AG04449 (cell line): ENCODE measurements at regions not wholly inside any gene's neighbourhood (a gene's known extent, or its start where the extent isn't known, plus 50 kb on each side); places are given as distances from the start of the nearest gene placed in this dataset.

Experiments used
- CTCF ChIA-PET: fragments of 350-600 bp; formaldehyde crosslinking; extraction: SDS; loops from one replicate; lab custom pipeline; 2021; ENCODE audit warnings: antibody characterized with exemption; lab: Yijun Ruan, JAX
- POLR2A ChIA-PET: fragments of 400-600, 350-600 bp; formaldehyde crosslinking; extraction: SDS; loops from one replicate; lab custom pipeline; 2020; ENCODE audit warnings: antibody characterized with exemption, inconsistent platforms; lab: Yijun Ruan, JAX
- DNase-seq: peaks from one replicate; pipeline ENCODE4 v3.0.0-alpha.2; 2010; ENCODE audit warnings: low read depth, low spot score
- H3K4me3 ChIP-seq: 2 replicates; pipeline ENCODE4 v1.5.1; 2011; ENCODE audit warnings: low read depth, mild to moderate bottlenecking, control low read depth, low read length
- TF ChIP-seq, protein P1 (sequence below): IDR thresholded peaks from one replicate; pipeline ENCODE4 v1.5.1; 2011; ENCODE audit warnings: mild to moderate bottlenecking, moderate library complexity, low read length, control low read depth, inconsistent platforms; ENCODE audit not compliant: insufficient read depth; ENCODE audit errors: missing control alignments

DNA sequence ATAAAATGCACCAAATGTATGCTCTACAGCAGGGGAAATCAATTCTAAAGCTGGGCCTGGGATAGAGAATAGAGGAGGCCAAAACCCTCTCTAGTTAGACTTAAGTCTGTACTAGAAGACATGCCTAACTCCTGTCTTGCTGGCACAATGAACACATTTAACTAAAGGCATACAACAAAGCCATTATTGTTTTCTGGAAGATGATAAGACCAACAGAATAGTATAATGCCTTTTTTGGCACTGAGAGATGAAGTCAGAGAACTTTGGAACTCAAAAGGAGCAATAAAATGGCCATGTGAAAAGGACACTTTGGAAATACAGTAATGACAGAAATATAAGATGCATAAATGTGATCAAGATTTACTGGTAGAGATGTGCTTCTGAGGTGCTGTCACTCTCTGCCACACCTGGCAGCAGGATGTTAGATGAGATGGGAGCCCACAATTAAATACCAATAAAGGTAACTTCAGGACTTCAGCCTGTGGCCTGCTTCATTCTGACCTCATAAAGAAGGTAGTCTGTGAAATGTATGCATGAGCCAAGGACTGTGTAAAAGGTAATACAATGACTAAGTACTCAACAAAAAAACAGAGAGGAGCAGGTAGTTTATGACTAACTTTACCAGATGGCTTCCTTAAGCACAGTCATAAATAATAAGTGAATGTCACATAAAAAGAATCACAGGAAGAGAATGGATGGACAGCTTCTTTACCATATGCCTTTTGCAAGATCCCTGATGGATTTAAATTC, 333.4 kb downstream of the BCKDHB start:
- ChIA-PET CTCF (interaction anchor here (1.0 to 1.9 kb wide), 3 partner anchors 14 to 226 kb away, joined by 3 to 8 read pairs (median 4); no protein-coding TSS in a partner anchor), POLR2A (interaction anchor here (1.6 to 1.7 kb wide), 2 partner anchors 14 to 15 kb away, joined by 6 to 12 read pairs; no protein-coding TSS in a partner anchor)

DNA sequence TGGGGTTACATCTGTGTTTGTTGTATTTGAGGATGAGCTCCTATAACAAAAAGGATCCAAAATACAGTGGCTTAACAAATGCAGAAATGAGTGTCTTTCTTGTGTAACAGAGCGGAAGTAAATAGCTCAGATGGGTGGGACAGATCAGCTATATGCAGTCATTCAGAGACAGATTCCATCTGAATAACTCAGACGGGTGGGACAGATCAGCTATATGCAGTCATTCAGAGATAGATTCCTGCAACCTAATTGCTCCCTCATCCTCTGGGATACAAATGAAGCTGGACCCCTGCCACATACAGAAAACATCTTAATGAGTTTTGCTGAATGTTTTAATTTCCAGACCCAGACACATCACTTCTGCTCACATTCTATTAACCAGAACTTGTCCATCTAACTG, 332.3 kb downstream of the BCKDHB start:
- H3K4me3 ChIP-seq, result no peak overlapping the region
- POLR2A ChIA-PET, result interaction anchor here (1.1 to 1.7 kb wide), 3 partner anchors 14 to 1314 kb away, joined by 3 to 12 read pairs (median 6); partner anchors contain the start of gene TENT5A
- CTCF ChIA-PET, result interaction anchor here (1.0 to 1.9 kb wide), 3 partner anchors 13 to 225 kb away, joined by 3 to 8 read pairs (median 4); no protein-coding TSS in a partner anchor

More for the DNA sequence above, 333.4 kb downstream of the BCKDHB start:
- DNase-seq, result no peak
- TF ChIP-seq, protein P1, sequence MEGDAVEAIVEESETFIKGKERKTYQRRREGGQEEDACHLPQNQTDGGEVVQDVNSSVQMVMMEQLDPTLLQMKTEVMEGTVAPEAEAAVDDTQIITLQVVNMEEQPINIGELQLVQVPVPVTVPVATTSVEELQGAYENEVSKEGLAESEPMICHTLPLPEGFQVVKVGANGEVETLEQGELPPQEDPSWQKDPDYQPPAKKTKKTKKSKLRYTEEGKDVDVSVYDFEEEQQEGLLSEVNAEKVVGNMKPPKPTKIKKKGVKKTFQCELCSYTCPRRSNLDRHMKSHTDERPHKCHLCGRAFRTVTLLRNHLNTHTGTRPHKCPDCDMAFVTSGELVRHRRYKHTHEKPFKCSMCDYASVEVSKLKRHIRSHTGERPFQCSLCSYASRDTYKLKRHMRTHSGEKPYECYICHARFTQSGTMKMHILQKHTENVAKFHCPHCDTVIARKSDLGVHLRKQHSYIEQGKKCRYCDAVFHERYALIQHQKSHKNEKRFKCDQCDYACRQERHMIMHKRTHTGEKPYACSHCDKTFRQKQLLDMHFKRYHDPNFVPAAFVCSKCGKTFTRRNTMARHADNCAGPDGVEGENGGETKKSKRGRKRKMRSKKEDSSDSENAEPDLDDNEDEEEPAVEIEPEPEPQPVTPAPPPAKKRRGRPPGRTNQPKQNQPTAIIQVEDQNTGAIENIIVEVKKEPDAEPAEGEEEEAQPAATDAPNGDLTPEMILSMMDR, result no peak
- H3K4me3 ChIP-seq, result no peak overlapping the region

DNA sequence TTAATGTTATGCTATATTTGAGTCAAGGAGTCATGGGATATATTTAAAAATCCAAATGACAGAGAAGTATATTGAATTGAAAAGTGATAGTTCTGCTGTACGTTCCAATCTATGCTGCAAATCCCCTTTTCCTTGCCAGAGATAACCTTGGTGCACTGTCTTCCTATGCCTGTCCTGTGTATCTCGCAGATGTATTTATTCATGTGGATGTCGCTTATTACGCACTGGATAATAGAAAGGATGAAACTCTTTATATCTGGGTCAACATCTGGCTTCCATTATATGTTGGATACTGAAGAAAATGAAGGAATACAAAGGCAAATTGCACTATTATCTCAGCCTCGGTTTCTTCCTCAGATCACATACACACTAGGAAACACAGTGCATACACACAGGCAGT, 331.3 kb downstream of the BCKDHB start:
- POLR2A ChIA-PET, result interaction anchor here (1.7 kb wide), 1 partner anchor 17 kb away, joined by 6 read pairs; no protein-coding TSS in a partner anchor
- no peak overlapping the region for H3K4me3 ChIP-seq
- CTCF ChIA-PET, result no interaction called here
- no peak for DNase-seq
- TF ChIP-seq, protein P1, result no peak

More for the DNA sequence above, 332.3 kb downstream of the BCKDHB start:
- TF ChIP-seq, protein P1, result no peak
- peak; percentile 71 for DNase-seq

DNA sequence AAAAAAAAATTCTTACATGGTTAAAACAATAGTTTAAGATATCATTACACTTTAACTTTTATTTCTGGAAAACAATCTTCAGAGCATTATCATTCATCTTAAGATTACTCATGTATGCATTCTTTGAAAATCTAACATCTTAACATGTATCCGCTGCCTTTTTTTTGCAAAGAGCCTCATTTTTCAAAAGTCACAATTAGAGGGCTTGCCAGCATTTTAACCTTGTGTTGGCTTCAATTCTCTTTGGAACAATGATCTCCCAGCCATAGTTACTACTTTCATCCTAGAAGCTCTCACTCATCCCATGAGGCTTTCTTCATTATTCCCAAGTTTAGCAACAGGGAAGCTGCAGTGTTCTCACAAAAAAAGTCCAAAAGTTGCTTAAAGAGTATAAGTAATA, 330.8 kb downstream of the BCKDHB start:
- DNase-seq, result no peak
- TF ChIP-seq, protein P1, result no peak
- no peak overlapping the region for H3K4me3 ChIP-seq
- ChIA-PET CTCF (no interaction called here), POLR2A (no interaction called here)

DNA sequence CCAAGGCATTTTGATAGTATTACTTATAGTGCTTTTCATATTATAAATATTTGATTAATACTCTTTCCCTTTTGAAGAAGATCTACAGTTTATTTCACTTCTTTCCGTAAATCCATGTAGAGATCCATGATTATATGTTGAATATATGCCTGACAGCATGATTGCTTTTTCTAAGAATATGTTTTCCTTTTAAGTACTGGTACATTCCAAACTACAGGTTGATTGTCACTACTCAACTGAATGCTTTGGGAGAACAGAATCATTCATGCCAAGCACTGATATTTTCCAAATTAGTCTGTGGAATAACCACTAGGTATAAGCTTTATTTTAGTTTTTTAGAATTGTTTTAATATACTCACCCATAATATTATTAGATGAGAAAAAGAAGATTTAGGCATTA, 330.2 kb downstream of the BCKDHB start:
- POLR2A ChIA-PET, result no interaction called here
- CTCF ChIA-PET, result no interaction called here
- no peak for DNase-seq
- no peak overlapping the region for H3K4me3 ChIP-seq
- TF ChIP-seq, protein P1, result no peak

DNA sequence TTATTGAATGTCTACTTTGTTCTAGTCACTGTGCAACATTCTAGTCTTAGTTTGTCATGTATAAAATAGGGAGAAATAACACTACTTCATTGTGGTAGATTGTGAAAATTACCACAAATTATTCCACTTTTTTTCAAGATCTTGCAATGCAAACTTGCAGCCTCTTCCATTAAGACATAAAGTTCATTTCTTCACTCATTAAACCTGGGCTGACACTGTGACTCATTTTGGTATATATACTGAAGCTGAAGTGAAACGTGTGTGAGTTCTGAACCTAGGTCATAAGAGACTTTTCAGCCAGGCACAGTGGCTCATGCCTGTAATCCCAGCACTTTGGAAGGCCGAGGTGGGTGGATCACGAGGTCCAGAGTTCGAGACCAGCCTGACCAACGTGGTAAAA, 329.0 kb downstream of the BCKDHB start:
- TF ChIP-seq, protein P1, result no peak
- ChIA-PET CTCF (no interaction called here), POLR2A (no interaction called here)
- H3K4me3 ChIP-seq, result no peak overlapping the region
- DNase-seq, result no peak
